SU-DHL-6 (cell line): ENCODE measurements at regions not wholly inside any gene's neighbourhood (a gene's known extent, or its start where the extent isn't known, plus 50 kb on each side); places are given as distances from the start of the nearest gene placed in this dataset.

Experiments used
- H2AFZ ChIP-seq: fragments of 200-600 bp; sonication (generic); 2 replicates; pipeline ENCODE4 v1.6.1; 2014; ENCODE audit warnings: low read depth, mild to moderate bottlenecking, moderate library complexity, mixed read lengths, antibody characterized with exemption, low read length; ENCODE audit not compliant: severe bottlenecking
- H3F3A ChIP-seq: fragments of 200-600 bp; shearing (Covaris generic); 2 replicates; pipeline ENCODE4 v1.6.0; 2016; ENCODE audit warnings: antibody characterized with exemption, mild to moderate bottlenecking; ENCODE audit not compliant: insufficient read depth
- H3K27ac ChIP-seq: fragments of 200-600 bp; sonication (generic); 2 replicates; pipeline ENCODE4 v1.5.1; 2016; ENCODE audit warnings: low read depth, mild to moderate bottlenecking, low read length, moderate library complexity, mixed read lengths
- H3K27me3 ChIP-seq: fragments of 200-600 bp; sonication (generic), shearing (Covaris generic); 2 replicates; pipeline ENCODE4 v1.6.0; 2014; ENCODE audit warnings: mild to moderate bottlenecking, low read length
- H3K36me3 ChIP-seq: fragments of 200-600 bp; sonication (generic); 2 replicates; pipeline ENCODE4 v1.6.1; 2014; ENCODE audit warnings: mild to moderate bottlenecking, low read length, mixed read lengths
- H3K4me2 ChIP-seq: fragments of 300-600, 200-600 bp; shearing (Covaris generic), sonication (generic); 2 replicates; pipeline ENCODE4 v1.6.0; 2014; ENCODE audit warnings: low read length, low read depth, mild to moderate bottlenecking; ENCODE audit not compliant: poor library complexity, severe bottlenecking
- H3K4me3 ChIP-seq: fragments of 200-600 bp; sonication (generic); 2 replicates; pipeline ENCODE4 v1.5.1; 2014; ENCODE audit warnings: antibody characterized with exemption, low read length, mild to moderate bottlenecking, mixed read lengths; ENCODE audit not compliant: insufficient read depth, poor library complexity, severe bottlenecking
- H3K79me2 ChIP-seq: fragments of 200-600 bp; sonication (generic); 2 replicates; pipeline ENCODE4 v1.6.1; 2014; ENCODE audit warnings: mild to moderate bottlenecking, low read length, moderate library complexity; ENCODE audit not compliant: insufficient read depth
- H3K9ac ChIP-seq: fragments of 200-600 bp; sonication (generic); 2 replicates; pipeline ENCODE4 v1.7.0; 2014; ENCODE audit warnings: mild to moderate bottlenecking, low read length
- H3K9me2 ChIP-seq: fragments of 200-600 bp; sonication (generic); replicated peaks from 2 replicates; pipeline ENCODE4 v1.6.1; 2014; ENCODE audit warnings: low read length; ENCODE audit not compliant: insufficient read depth
- H3K9me3 ChIP-seq: fragments of 200-600 bp; sonication (generic); 2 replicates; pipeline ENCODE4 v1.6.1; 2014; ENCODE audit warnings: low read length, mixed read lengths; ENCODE audit not compliant: insufficient read depth
- H4K20me1 ChIP-seq: fragments of 200-600 bp; sonication (generic); 2 replicates; pipeline ENCODE4 v1.6.1; 2014; ENCODE audit warnings: low read depth, mild to moderate bottlenecking, antibody characterized with exemption, low read length, moderate library complexity, mixed read lengths
- EZH2phosphoT487 ChIP-seq: fragments of 200-600 bp; sonication (generic), shearing (Covaris generic); conservative IDR thresholded peaks from 2 replicates; pipeline ENCODE4 v1.6.1; 2018; ENCODE audit warnings: mild to moderate bottlenecking, antibody characterized with exemption, low read length, moderate library complexity, mixed read lengths
- TF ChIP-seq, protein P1 (sequence below): fragments of 200-600 bp; sonication (generic); IDR thresholded peaks from one replicate; pipeline ENCODE4 v1.5.1; 2017; ENCODE audit warnings: antibody characterized with exemption, mild to moderate bottlenecking, low read length, moderate library complexity; ENCODE audit not compliant: insufficient read depth, poor library complexity, severe bottlenecking

DNA sequence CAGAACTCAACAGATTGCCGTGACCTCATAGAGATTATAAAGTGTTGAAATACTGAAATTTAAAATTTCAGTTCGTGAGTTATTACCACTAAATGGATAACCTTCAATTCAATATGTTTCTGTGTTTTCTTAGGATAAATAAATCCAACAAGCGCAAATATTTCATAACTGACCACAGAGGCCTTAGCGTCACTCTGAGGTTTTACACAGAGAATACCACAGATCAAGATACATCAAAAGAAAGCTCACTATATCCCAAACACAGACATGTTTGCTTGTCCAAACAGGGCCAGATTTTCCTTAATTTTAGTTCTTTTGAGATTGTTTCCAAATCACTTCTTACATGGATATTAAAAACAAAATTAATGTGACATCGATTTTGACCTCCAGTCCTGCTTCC lies 235.8 kb downstream of the EFNB2 start:
- Histone ChIP-seq H3K4me2 (no peak overlapping the region), H3K27me3 (no peaks in the 10 kb centered on the region), H3K9me3 (peaks cover 3% of the 10 kb centered on the region; the same call in 1 of the 2 replicates), H3K27ac (no peak overlapping the region), H4K20me1 (no peaks in the 10 kb centered on the region), H3K9ac (no peak overlapping the region), H2AFZ (no peak overlapping the region), H3F3A (no peaks in the 10 kb centered on the region), H3K4me3 (no peak overlapping the region), H3K36me3 (no peaks in the 10 kb centered on the region), H3K9me2 (no peaks in the 10 kb centered on the region), H3K79me2 (no peaks in the 10 kb centered on the region)
- no peak for TF ChIP-seq EZH2phosphoT487
- TF ChIP-seq, protein P1, sequence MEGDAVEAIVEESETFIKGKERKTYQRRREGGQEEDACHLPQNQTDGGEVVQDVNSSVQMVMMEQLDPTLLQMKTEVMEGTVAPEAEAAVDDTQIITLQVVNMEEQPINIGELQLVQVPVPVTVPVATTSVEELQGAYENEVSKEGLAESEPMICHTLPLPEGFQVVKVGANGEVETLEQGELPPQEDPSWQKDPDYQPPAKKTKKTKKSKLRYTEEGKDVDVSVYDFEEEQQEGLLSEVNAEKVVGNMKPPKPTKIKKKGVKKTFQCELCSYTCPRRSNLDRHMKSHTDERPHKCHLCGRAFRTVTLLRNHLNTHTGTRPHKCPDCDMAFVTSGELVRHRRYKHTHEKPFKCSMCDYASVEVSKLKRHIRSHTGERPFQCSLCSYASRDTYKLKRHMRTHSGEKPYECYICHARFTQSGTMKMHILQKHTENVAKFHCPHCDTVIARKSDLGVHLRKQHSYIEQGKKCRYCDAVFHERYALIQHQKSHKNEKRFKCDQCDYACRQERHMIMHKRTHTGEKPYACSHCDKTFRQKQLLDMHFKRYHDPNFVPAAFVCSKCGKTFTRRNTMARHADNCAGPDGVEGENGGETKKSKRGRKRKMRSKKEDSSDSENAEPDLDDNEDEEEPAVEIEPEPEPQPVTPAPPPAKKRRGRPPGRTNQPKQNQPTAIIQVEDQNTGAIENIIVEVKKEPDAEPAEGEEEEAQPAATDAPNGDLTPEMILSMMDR: no peak

GRCh38 chr13:106297283-106297682 lies 238.2 kb downstream of the EFNB2 start:
- Histone ChIP-seq H3K27me3 (no peaks in the 10 kb centered on the region), H3K4me3 (no peak overlapping the region), H3K27ac (no peak overlapping the region), H3K9me3 (no peaks in the 10 kb centered on the region), H3K36me3 (no peaks in the 10 kb centered on the region), H2AFZ (no peak overlapping the region), H3K9me2 (no peaks in the 10 kb centered on the region), H3K79me2 (no peaks in the 10 kb centered on the region), H3K4me2 (no peak overlapping the region), H3K9ac (no peak overlapping the region), H4K20me1 (no peaks in the 10 kb centered on the region), H3F3A (no peaks in the 10 kb centered on the region)
- TF ChIP-seq, protein P1: no peak
- TF ChIP-seq EZH2phosphoT487: no peak

DNA sequence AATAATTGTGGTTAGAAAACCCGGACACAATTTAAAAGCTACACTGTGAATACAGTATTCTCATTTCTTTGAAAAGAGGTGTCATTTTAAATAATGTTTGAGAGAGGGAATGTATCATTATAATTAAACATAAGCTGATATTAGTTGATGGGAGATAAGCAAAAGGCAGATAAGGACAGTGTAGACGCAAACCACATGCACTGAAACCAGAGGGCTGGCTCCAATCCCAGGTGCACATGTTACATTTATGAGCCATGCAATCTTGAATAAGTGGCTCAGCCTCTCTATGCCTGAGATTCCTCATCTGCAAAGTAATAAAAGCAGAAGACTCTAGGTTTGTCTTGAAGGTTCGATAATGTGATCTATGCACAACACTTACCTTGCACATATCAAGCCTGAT lies 238.7 kb downstream of the EFNB2 start:
- Histone ChIP-seq H3K9me2 (no peaks in the 10 kb centered on the region), H3K4me3 (no peak overlapping the region), H3K79me2 (no peaks in the 10 kb centered on the region), H2AFZ (no peak overlapping the region), H3K9ac (no peak overlapping the region), H3K9me3 (no peaks in the 10 kb centered on the region), H3F3A (no peaks in the 10 kb centered on the region), H3K27me3 (no peaks in the 10 kb centered on the region), H3K36me3 (no peaks in the 10 kb centered on the region), H4K20me1 (no peaks in the 10 kb centered on the region), H3K4me2 (no peak overlapping the region), H3K27ac (no peak overlapping the region)
- TF ChIP-seq EZH2phosphoT487: no peak
- TF ChIP-seq, protein P1: no peak

DNA sequence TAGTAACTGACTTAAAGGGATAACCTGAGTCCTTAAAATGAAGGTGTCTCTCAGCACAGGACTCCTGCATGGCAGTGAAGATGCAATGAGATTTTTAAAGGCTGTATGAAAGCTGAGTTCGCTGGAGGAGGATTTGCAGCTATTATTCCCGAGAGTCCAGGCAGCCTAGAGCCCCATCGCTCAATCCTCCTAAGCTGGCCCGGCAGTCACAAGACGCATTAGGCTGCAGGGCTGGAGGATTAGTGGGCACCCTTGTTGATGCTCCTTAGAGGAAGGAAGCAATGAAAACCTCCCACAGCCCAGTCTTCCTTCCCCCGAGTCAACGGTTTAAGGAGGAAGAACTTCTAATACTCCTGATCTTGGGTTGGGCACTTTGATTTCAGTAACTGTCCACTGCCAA lies 239.5 kb downstream of the EFNB2 start:
- no peak overlapping the region for H3K9ac ChIP-seq
- no peaks in the 10 kb centered on the region for H3K36me3 ChIP-seq
- H3K27me3 ChIP-seq: no peaks in the 10 kb centered on the region
- no peak overlapping the region for H3K4me3 ChIP-seq
- no peak overlapping the region for H2AFZ ChIP-seq
- no peaks in the 10 kb centered on the region for H3K9me3 ChIP-seq
- H3K27ac ChIP-seq: no peak overlapping the region
- H3K79me2 ChIP-seq: no peaks in the 10 kb centered on the region
- no peaks in the 10 kb centered on the region for H3F3A ChIP-seq
- H4K20me1 ChIP-seq: no peaks in the 10 kb centered on the region
- H3K4me2 ChIP-seq: no peak overlapping the region
- TF ChIP-seq EZH2phosphoT487: no peak
- TF ChIP-seq, protein P1: no peak
- no peaks in the 10 kb centered on the region for H3K9me2 ChIP-seq
